ENCODE measurements at regions not wholly inside any gene's neighbourhood (a gene's known extent, or its start where the extent isn't known, plus 50 kb on each side); places are given as distances from the start of the nearest gene placed in this dataset.

GRCh38 chr18:37694516-37694915 lies 128.9 kb upstream of the CELF4 start:
- DNase-seq (ENCODE audit: extremely low read depth, low read depth, low spot score): no peak

DNA sequence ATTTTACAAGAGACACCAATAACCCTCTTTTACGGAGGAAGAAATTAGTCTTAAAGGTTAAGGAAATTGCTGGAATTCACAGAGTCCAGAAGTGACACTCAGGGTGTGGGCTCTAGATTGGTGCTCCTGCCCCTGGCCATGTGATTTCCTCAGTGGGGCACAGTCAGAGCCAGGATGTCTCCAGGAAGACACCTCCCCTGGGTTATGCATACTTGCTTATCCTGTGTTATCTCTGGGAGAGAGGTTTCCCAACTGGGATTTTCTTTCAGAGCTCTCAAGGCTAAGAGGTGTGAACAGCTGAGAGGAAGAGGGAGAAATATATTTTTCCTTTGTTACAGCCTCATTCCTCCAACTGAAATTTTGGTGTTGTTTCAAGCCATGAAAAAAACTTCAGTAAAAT lies 125.6 kb upstream of the CELF4 start:
- no peak for DNase-seq (ENCODE audit: extremely low read depth, low read depth, low spot score)

- DNase-seq (ENCODE audit: extremely low read depth, low read depth, low spot score): no peak
Measured at GRCh38 chr18:37689841-37690240, 124.2 kb upstream of the CELF4 start.

GRCh38 chr18:37684590-37684989 lies 119.0 kb upstream of the CELF4 start:
- DNase-seq (ENCODE audit: extremely low read depth, low read depth, low spot score): no peak

GRCh38 chr18:37684183-37684582 lies 118.6 kb upstream of the CELF4 start:
- no peak for DNase-seq (ENCODE audit: extremely low read depth, low read depth, low spot score)

DNA sequence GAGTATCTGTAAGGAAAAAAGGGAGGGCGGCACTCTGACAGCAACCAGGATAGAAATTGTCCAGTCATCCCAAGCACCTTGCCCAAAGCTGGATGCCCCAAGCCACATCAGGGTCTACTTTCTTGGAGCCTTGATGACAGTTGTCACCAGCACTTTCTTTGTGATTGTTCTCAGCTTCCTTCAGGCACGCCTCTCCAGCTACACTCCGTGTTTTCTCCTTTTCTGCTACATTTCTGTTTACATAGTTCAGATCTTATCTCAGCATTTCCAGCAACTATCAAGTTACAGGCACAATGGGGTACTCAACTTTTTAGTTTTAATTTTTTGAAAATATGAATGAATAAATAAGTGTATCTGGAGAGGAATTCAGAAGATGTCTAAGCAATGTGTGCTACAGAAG lies 115.3 kb upstream of the CELF4 start:
- DNase-seq (ENCODE audit: extremely low read depth, low read depth, low spot score): no peak

DNA sequence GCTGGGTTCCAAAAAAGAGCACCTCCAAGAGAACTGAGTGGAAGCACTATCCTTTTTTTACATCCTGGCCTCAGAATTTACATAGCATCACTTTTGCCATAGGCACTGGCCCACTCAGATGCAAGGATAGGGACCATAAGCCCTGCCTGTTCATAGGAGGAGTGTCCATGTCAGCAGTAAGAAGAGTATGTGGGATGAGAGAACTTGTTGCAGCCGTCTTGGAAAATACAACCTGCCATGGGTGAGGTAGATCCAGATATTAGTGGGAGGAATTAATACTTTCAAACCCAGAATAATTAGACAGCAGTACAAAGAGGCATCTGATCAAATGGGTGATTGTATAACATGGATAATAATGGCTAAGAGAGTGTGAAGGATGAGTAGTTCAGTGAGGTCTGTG lies 110.7 kb upstream of the CELF4 start:
- no peak for DNase-seq (ENCODE audit: extremely low read depth, low read depth, low spot score)

GRCh38 chr18:37675699-37676098 lies 110.1 kb upstream of the CELF4 start:
- no peak for DNase-seq (ENCODE audit: extremely low read depth, low read depth, low spot score)

DNA sequence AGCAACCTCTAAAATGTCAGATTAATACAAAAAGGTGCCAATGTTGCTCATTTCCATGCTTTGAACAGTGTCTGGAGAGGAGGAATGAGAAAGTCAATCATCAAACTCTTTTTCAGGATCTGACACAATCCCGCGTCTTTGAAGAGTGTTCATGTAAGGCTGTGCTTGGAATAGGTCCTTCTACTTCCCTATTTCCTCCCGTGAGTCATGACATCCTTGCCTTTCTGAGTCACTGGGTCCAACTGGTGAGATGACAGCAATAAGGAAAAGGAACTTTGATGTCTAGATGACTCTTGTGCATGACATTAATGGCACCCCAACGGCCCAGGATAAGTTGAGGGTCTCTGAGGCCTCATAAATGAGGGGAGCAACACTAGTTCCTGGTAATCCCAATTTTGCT lies 109.0 kb upstream of the CELF4 start:
- no peak for DNase-seq (ENCODE audit: extremely low read depth, low read depth, low spot score)

- no peak for DNase-seq (ENCODE audit: extremely low read depth, low read depth, low spot score)
Measured at GRCh38 chr18:37673671-37674070, 108.1 kb upstream of the CELF4 start.

DNA sequence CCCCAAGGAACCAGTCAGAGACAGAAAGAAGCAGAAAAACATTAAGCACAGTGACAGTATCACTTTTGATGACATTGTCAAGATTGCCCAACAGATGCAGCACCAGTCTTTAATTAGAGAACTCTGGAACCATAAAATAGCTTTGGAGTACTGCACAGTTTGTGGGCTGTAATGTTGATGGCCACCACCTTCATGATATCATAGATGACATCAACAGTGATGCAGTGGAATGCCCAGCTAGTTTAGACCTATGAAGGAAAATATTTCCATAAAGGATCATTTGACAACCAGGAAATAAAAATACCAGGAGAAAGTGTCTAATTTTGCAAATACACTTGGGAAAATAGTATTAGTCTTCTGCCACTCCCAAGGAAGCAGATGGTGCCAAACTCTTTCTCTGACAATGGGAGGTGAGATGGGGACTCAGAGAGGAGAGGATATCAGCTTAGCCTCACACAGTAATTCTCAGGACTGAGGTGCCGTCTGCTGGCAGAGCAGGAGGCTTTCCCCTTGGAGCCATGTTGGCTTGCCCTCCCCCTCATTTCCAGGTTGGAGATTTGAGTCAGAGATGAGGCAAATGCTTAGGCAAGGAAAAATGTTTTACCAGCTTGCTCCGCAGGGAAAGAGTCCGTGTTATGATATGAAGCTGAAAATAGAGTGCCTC lies 107.5 kb upstream of the CELF4 start:
- DNase-seq (ENCODE audit: extremely low read depth, low read depth, low spot score): no peak

DNA sequence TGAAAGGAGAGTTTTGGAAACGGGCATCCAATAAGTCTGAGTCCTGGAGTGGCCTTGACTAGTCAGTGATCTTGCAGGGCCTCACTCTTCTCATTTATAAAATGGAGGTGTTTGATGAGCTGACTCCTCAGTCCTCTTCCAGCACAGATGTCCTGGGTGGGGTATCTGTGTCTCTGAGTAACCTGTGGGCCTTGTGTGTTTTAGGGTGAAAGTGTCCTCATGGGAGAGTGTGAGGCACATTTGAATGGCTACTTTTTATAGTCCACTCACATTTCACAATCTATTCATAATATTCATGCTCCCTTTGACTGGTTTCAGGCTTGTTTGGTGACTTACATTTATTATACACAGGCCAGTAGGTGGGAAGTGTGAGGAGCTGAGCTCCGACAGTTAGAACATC lies 106.4 kb upstream of the CELF4 start:
- no peak for DNase-seq (ENCODE audit: extremely low read depth, low read depth, low spot score)

DNA sequence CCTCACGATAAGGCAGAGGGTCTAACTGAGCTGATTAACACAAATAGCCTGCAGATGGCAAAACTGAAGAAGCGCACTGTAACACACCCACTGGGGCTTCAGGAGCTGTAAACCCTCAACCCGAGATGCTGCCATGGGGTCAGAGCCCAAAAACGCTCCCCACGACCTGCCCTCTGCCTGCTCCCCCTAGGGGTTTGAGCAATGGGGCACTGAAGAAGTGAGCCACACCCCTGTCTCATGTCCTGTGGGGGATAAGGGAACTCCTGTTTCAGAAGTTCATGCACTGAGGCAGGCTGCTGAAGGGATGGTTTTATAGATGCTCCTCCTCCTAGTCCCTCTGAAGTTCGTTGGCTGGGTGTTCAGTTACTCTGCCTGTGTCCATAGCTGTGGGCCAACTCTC lies 105.9 kb upstream of the CELF4 start:
- DNase-seq (ENCODE audit: extremely low read depth, low read depth, low spot score): no peak

GRCh38 chr18:37671119-37671518 lies 105.5 kb upstream of the CELF4 start:
- DNase-seq (ENCODE audit: extremely low read depth, low read depth, low spot score): no peak

GRCh38 chr18:37669991-37670534 lies 104.5 kb upstream of the CELF4 start:
- no peak for DNase-seq (ENCODE audit: extremely low read depth, low read depth, low spot score)

GRCh38 chr18:37668971-37669747 lies 103.6 kb upstream of the CELF4 start:
- DNase-seq (ENCODE audit: extremely low read depth, low read depth, low spot score): no peak

DNA sequence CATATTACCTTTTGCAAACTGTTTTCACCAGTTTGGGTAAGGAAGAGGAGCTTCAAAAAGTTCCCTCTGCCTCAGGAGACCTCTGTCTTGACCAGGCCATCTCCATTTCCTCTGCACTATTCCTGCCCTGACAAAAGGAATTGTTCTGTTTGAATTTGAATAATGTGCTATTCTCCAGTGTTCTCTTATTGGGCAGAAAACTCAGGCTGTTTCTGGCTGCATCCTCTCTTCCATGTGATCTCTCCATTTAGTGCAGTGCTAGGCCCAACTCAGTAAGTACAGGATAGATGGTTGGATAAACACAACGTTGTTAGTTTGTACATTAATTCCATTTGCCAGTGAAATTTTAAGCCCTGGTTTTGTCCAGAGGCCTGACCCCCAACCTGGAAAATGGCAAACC lies 102.2 kb upstream of the CELF4 start:
- DNase-seq (ENCODE audit: extremely low read depth, low read depth, low spot score): no peak

DNA sequence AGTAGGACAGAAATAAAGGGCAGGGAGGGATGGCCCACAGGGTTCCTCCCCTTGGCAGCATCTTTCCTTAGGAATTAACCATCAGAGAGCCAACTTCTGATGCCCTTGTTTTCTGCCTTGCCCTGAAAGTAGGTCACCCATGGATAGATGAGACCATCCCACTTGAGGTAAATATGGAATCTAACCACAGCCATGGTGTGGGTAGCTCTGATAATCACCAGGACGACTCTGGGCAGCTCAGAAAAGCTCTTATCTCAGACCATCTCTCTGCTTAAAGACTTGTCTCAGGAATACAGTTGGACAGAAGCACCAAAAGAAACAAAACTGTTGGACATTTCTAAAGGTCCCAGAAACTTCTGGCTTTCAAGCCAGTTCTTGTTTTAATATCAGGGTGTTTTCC lies 101.4 kb upstream of the CELF4 start:
- no peak for DNase-seq (ENCODE audit: extremely low read depth, low read depth, low spot score)

DNA sequence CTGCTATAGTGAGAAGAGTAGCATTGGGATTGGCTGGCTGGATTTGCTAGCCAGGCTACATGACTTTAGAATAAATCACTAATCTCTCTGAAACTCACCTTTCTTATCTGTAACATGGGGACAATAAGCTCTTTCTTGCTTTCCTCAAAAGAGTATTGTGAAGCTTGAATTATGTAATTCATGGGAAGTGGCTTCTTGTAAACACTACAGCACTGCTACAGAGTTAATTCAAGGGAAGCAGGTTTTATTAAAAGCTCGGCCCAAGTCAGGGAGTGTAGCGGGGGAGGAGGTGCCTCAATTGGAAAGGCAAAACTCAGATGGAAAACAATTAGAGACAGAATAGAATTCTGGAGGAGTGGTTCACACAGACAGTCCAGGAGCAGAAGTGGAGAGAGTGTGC lies 100.9 kb upstream of the CELF4 start:
- DNase-seq (ENCODE audit: extremely low read depth, low read depth, low spot score): no peak

DNA sequence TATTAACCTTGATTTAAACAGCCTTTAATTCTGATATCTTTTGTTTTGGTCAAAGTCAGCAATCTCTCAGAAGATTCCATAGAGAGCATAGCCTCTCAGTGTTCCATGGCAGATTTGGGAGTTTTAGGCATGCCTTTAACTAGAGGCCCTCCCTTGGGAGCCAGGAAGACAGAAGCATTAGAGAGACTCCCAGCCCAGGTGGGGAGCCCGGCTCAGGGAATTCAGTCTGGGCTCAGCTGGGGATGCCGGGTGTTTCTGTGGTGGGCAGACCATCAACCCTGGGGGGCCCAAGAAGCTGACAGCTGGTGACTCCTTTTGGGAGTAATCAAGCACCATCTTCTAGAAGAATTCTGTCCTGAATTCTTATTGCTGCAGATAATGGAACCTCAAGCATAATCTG lies 99.7 kb upstream of the CELF4 start:
- DNase-seq (ENCODE audit: extremely low read depth, low read depth, low spot score): no peak

- no peak for DNase-seq (ENCODE audit: extremely low read depth, low read depth, low spot score)
Measured at GRCh38 chr18:37663446-37663845, 97.8 kb upstream of the CELF4 start.

Data from glomerular endothelial cell (primary cell).